ENCODE measurements at regions not wholly inside any gene's neighbourhood (a gene's known extent, or its start where the extent isn't known, plus 50 kb on each side); places are given as distances from the start of the nearest gene placed in this dataset.

DNA sequence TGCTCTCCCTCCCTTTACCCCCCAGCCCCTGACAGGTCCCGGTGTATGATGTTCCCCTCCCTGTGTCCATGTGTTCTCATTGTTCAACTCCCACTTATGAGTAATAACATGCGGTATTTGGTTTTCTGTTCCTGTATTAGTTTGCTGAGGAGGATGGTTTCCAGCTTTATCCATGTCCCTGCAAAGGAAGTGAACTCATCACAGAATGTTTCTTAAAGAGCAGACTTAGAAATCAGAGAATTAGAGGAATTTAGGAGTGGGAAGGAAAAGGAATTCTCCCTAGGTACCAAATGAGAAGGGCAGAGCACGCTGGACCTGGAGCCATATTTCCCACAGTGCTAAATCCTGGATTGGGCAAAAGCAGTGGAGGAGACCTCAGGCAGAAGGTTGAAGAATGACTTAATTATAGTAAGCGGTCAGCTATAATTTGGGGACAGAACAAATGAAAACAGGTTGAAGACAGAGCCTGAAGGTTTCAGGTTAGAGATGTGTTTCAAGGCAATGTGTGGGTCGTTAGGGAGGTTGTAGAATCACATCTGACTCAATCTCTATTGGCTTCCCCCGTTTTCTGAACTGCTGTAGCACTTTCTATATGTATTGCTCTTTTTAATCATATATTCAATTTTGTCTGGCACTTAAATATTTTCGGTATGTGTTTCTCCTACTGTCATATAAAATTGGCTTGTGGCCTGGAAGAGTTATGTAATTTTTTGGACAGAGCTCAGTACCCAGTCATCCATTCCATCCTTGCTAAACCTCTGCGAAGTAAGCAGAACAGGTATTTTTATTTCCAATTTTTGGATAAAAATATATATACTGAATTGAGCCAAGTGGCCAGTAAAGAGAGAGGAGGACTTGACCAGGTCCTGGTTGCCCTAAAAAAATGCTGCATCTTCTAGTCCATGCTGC is 210.5 kb upstream of the KLF6 start:
- 67 to 71% methylated on average over 8 of the region's 8 CpGs for WGBS, 2 donors
- TF ChIP-seq POLR2AphosphoS5 (IDR thresholded peaks at IDR 0.05), result no peak
- no peak for TF ChIP-seq POLR2A (IDR thresholded peaks at IDR 0.05)
- no peak for TF ChIP-seq EP300 (IDR thresholded peaks at IDR 0.05)
- TF ChIP-seq CTCF (IDR thresholded peaks at IDR 0.05), result no peak
- intact Hi-C loops (cut with DNase I), result no loop called here
- Histone ChIP-seq H3K4me3 (no peak overlapping the region), H3K9me3 (no peaks in the 10 kb centered on the region), H3K27ac (no peak overlapping the region), H3K4me1 (peaks cover 0 to 8% (median 4%) of the 10 kb centered on the region in 4 donors), H3K36me3 (no peaks in the 10 kb centered on the region), H3K27me3 (no peaks in the 10 kb centered on the region)
- no peak for DNase-seq

GRCh38 chr10:3992382-3993178 is 207.6 kb upstream of the KLF6 start:
- intact Hi-C loops (cut with DNase I), result no loop called here
- WGBS, 2 donors, result 90 to 93% methylated on average over 16 of the region's 16 CpGs
- Histone ChIP-seq H3K27me3 (no peaks in the 10 kb centered on the region), H3K27ac (no peak overlapping the region), H3K4me3 (no peak overlapping the region), H3K4me1 (peaks cover 0 to 8% (median 4%) of the 10 kb centered on the region in 4 donors), H3K36me3 (no peaks in the 10 kb centered on the region), H3K9me3 (no peaks in the 10 kb centered on the region)
- no peak for DNase-seq
- no peak for TF ChIP-seq EP300 (IDR thresholded peaks at IDR 0.05)
- TF ChIP-seq POLR2AphosphoS5 (IDR thresholded peaks at IDR 0.05), result no peak
- TF ChIP-seq POLR2A (IDR thresholded peaks at IDR 0.05), result no peak
- no peak for TF ChIP-seq CTCF (IDR thresholded peaks at IDR 0.05)

DNA sequence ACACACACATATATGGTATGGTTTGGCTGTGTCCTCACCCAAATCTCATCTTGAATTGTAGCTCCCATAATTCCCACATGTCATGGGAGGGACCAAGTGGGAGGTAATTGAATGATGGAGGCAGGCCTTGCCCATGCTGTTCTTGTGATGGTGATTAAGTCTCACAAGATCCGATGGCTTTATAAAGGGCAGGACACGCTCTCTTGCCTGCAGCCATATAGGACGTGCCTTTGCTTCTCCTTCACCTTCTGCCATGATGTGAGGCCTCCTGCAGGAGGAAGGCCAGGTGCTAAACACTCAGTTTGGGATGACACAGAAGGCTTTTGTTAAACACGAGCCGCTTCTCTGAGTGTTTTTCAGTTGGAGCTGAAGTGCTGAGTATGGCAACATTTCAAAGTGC is 205.3 kb upstream of the KLF6 start:
- intact Hi-C loops (cut with DNase I), result no loop called here
- TF ChIP-seq CTCF (IDR thresholded peaks at IDR 0.05) (no peak), POLR2A (IDR thresholded peaks at IDR 0.05) (no peak), POLR2AphosphoS5 (IDR thresholded peaks at IDR 0.05) (no peak), EP300 (IDR thresholded peaks at IDR 0.05) (no peak)
- Histone ChIP-seq H3K4me3 (no peak overlapping the region), H3K27me3 (no peaks in the 10 kb centered on the region), H3K27ac (no peak overlapping the region), H3K4me1 (no peaks in the 10 kb centered on the region), H3K9me3 (no peaks in the 10 kb centered on the region), H3K36me3 (no peaks in the 10 kb centered on the region)
- no peak for DNase-seq
- WGBS, 2 donors, result 95 to 97% methylated on average over 5 of the region's 5 CpGs

DNA sequence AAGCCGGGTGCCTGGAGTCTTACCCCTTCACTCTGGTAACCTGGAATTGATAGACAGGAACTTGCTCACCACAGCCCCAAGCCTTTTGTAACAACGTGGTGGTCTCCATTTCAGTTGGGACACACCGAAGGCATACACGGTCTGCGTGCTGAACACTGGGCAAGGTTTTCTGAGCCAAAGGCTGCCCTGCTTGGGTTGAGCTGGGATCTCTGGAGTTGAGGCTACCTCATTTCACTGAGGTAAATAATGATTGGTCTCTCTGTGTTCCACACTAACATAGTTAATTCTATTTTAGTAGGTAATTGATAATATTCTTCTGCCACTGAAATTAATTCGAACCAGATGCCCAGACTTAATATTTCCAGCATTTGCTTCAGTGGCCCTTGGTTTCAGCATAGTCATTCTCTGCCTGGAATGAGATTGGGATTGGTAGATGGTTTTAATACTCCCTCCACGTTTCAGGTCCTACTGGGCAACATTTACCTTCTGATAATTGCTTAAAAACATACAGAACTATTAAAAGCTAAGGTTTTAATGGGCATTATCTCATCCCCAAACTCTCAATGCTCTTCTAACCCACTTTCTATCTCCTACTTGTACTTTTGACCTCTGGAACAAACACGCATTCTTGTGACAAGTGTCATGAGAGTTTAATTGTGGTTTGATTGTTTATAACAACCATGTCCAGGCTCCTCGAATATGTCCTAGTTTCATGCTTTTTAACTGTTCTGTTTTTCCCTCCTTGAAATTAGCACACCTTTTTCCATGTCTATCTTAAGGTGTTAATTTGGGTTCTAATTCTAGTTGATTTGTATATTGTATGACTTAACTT is 202.3 kb upstream of the KLF6 start:
- H3K36me3 ChIP-seq, result no peaks in the 10 kb centered on the region
- intact Hi-C loops (cut with DNase I), result no loop called here
- no peaks in the 10 kb centered on the region for H3K4me1 ChIP-seq
- 67 to 79% methylated on average over 9 of the region's 9 CpGs for WGBS, 2 donors
- DNase-seq, result no peak
- H3K9me3 ChIP-seq, result peaks cover 0 to 1% (median 0%) of the 10 kb centered on the region in 4 donors
- H3K27me3 ChIP-seq, result no peaks in the 10 kb centered on the region
- H3K27ac ChIP-seq, result no peak overlapping the region
- TF ChIP-seq POLR2AphosphoS5 (IDR thresholded peaks at IDR 0.05) (no peak), POLR2A (IDR thresholded peaks at IDR 0.05) (no peak), CTCF (IDR thresholded peaks at IDR 0.05) (no peak), EP300 (IDR thresholded peaks at IDR 0.05) (no peak)
- no peak overlapping the region for H3K4me3 ChIP-seq

All from sigmoid colon (tissue), 6 donors.